HepG2 (cell line): ENCODE measurements at regions not wholly inside any gene's neighbourhood (a gene's known extent, or its start where the extent isn't known, plus 50 kb on each side); places are given as distances from the start of the nearest gene placed in this dataset.

Source experiments
- CTCF ChIP-seq: sonication (generic); formaldehyde crosslinking; IDR thresholded peaks from 2 replicates; pipeline ENCODE4 v1.5.0; 2020; ENCODE audit warnings: mild to moderate bottlenecking, missing genetic modification reagents, moderate library complexity
- DNMT3B ChIP-seq: conservative IDR thresholded peaks from 2 replicates; pipeline ENCODE4 v1.6.1; 2016; ENCODE audit warnings: missing biosample characterization, control low read depth
- FOXP1 ChIP-seq, 2 experiments: fragments of 450-650 bp in 1 of 2; IDR thresholded peaks; 2 replicates each; pipeline ENCODE4 v1.6.1; 2017 to 2018; ENCODE audit warnings: antibody characterized with exemption in 1 of 2
- HNRNPLL ChIP-seq: fragments of 200-400 bp; formaldehyde crosslinking; IDR thresholded peaks from 2 replicates; pipeline ENCODE4 v1.6.1; 2017; ENCODE audit warnings: mild to moderate bottlenecking, low read depth, low read length; ENCODE audit not compliant: poor library complexity, severe bottlenecking
- JUNB ChIP-seq: sonication (generic); formaldehyde crosslinking; IDR thresholded peaks from 2 replicates; pipeline ENCODE4 v1.8.0; 2022; ENCODE audit warnings: missing genetic modification reagents, mild to moderate bottlenecking, borderline replicate concordance
- POLR2AphosphoS2 ChIP-seq: IDR thresholded peaks from 2 replicates; pipeline ENCODE4 v1.6.1; 2011; ENCODE audit warnings: low read depth, low read length, improper control_type of control experiment
- RAD51 ChIP-seq: fragments of 450-650 bp; IDR thresholded peaks from 2 replicates; pipeline ENCODE4 v1.6.1; 2016; ENCODE audit warnings: borderline replicate concordance
- TEAD3 ChIP-seq: optimal IDR thresholded peaks from 2 replicates; pipeline ENCODE3; 2016; ENCODE audit warnings: borderline replicate concordance
- ZBTB7A ChIP-seq: sonication (generic); formaldehyde crosslinking; IDR thresholded peaks from 2 replicates; pipeline ENCODE4 v1.8.0; 2022; ENCODE audit warnings: mild to moderate bottlenecking, missing genetic modification reagents
- ZHX1 ChIP-seq: sonication (generic); formaldehyde crosslinking; IDR thresholded peaks from 2 replicates; pipeline ENCODE4 v1.8.1; 2022; ENCODE audit warnings: low read depth, mild to moderate bottlenecking, missing genetic modification reagents
- ZNF350 ChIP-seq: sonication (generic); formaldehyde crosslinking; IDR thresholded peaks from 2 replicates; pipeline ENCODE4 v1.4.0; 2020; ENCODE audit warnings: mild to moderate bottlenecking, low read depth, missing genetic modification reagents, borderline replicate concordance
- TF ChIP-seq, protein P1 (sequence below): IDR thresholded peaks from 2 replicates; pipeline ENCODE4 v1.6.1; 2018; ENCODE audit warnings: missing genetic modification reagents, mild to moderate bottlenecking, missing compliant biosample characterization
- TF ChIP-seq, protein P2 (sequence below): sonication (generic); formaldehyde crosslinking; IDR thresholded peaks from 2 replicates; pipeline ENCODE4 v1.4.0; 2020; ENCODE audit warnings: low read depth, mild to moderate bottlenecking, missing genetic modification reagents

DNA sequence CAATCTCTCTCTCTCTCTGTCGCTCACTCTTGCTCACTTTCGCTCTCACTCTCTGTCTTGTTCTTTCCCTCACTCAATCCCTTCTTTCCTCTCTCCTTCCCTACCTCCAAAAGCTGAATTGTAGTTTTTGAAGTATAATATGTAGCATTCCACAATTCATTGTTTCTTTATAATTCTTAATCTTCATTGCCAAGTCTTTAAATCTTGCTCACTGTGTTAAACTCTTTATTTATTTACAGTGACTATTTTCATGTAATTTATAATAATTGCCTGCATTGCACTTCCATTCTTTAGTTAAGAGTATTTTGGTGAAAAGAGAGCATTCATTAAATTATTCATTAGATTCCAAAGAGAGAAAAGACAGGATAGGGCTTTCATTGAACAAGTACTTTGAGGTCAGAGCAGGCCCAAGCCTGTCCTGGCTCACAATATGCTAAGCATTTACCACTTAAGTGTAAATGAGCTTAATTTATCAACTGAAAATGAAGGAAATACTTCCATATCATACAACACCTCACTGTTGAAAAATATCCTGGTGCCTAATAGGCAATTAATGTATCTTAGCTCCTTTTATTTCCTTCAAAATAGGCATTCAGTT lies 257.4 kb upstream of the SLITRK1 start:
- TF ChIP-seq DNMT3B (CRISPR knock-in tag) (no peak), RAD51 (no peak), FOXP1 (IDR thresholded peaks at IDR 0.05) (no peak), FOXP1 (CRISPR knock-in tag; IDR thresholded peaks at IDR 0.05) (no peak), CTCF (CRISPR knock-in tag) (no peak), POLR2AphosphoS2 (no peak), ZHX1 (CRISPR knock-in tag) (no peak), ZBTB7A (CRISPR knock-in tag) (no peak), HNRNPLL (no peak), JUNB (CRISPR knock-in tag) (no peak), ZNF350 (CRISPR knock-in tag) (no peak), TEAD3 (CRISPR knock-in tag) (no peak)
- TF ChIP-seq, protein P1, sequence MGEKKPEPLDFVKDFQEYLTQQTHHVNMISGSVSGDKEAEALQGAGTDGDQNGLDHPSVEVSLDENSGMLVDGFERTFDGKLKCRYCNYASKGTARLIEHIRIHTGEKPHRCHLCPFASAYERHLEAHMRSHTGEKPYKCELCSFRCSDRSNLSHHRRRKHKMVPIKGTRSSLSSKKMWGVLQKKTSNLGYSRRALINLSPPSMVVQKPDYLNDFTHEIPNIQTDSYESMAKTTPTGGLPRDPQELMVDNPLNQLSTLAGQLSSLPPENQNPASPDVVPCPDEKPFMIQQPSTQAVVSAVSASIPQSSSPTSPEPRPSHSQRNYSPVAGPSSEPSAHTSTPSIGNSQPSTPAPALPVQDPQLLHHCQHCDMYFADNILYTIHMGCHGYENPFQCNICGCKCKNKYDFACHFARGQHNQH: no peak
- TF ChIP-seq, protein P2, sequence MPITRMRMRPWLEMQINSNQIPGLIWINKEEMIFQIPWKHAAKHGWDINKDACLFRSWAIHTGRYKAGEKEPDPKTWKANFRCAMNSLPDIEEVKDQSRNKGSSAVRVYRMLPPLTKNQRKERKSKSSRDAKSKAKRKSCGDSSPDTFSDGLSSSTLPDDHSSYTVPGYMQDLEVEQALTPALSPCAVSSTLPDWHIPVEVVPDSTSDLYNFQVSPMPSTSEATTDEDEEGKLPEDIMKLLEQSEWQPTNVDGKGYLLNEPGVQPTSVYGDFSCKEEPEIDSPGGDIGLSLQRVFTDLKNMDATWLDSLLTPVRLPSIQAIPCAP (CRISPR knock-in tag): no peak
